ENCODE measurements at regions not wholly inside any gene's neighbourhood (a gene's known extent, or its start where the extent isn't known, plus 50 kb on each side); places are given as distances from the start of the nearest gene placed in this dataset.

- H3K36me3 ChIP-seq (ENCODE audit: insufficient read depth, low read length) = no peaks in the 10 kb centered on the region
- peak overlapping the region; percentile 3 for H3K4me2 ChIP-seq (ENCODE audit: low read depth, low read length, poor library complexity, severe bottlenecking)
- no peak overlapping the region; the same call in 1 of the 2 replicates for H2AFZ ChIP-seq (ENCODE audit: low read length)
- no peaks in the 10 kb centered on the region for H3K27me3 ChIP-seq (ENCODE audit: insufficient read depth, low read length, poor library complexity, severe bottlenecking)
- H3K9me2 ChIP-seq (replicated peaks; ENCODE audit: low read depth, low read length) = no peaks in the 10 kb centered on the region
- no peak for TF ChIP-seq EZH2phosphoT487 (IDR thresholded peaks at IDR 0.05; ENCODE audit: borderline replicate concordance)
- peak; percentile 81 for TF ChIP-seq CTCF (conservative IDR thresholded peaks at IDR 0.05; ENCODE audit: low read length)
- no peak overlapping the region for H3K9ac ChIP-seq (ENCODE audit: low read depth, low read length, poor library complexity, severe bottlenecking)
- no peaks in the 10 kb centered on the region for H3F3A ChIP-seq (ENCODE audit: low read depth)
- H3K79me2 ChIP-seq (ENCODE audit: insufficient read depth, low read length) = no peaks in the 10 kb centered on the region
- no peaks in the 10 kb centered on the region for H3K9me3 ChIP-seq (ENCODE audit: insufficient read depth, low read depth, low read length)
- H4K20me1 ChIP-seq (ENCODE audit: insufficient read depth, low read length, poor library complexity, severe bottlenecking) = no peaks in the 10 kb centered on the region
- no peak overlapping the region for H3K4me3 ChIP-seq (ENCODE audit: low read length, poor library complexity, severe bottlenecking)
- peaks cover 25% of the 10 kb centered on the region for H3K4me1 ChIP-seq (ENCODE audit: insufficient read depth, low read length, poor library complexity, severe bottlenecking)
These were observed 54.8 kb upstream of the CREB1 start for GRCh38 chr2:207474863-207475485.

GRCh38 chr2:207475546-207475945 is 54.2 kb upstream of the CREB1 start:
- Histone ChIP-seq H2AFZ (ENCODE audit: low read length) (no peak overlapping the region), H4K20me1 (ENCODE audit: insufficient read depth, low read length, poor library complexity, severe bottlenecking) (no peaks in the 10 kb centered on the region), H3K4me2 (ENCODE audit: low read depth, low read length, poor library complexity, severe bottlenecking) (peak overlapping the region; percentile 3), H3K36me3 (ENCODE audit: insufficient read depth, low read length) (no peaks in the 10 kb centered on the region), H3K79me2 (ENCODE audit: insufficient read depth, low read length) (no peaks in the 10 kb centered on the region), H3K4me1 (ENCODE audit: insufficient read depth, low read length, poor library complexity, severe bottlenecking) (peaks cover 21% of the 10 kb centered on the region), H3K9me2 (replicated peaks; ENCODE audit: low read depth, low read length) (no peaks in the 10 kb centered on the region), H3K27me3 (ENCODE audit: insufficient read depth, low read length, poor library complexity, severe bottlenecking) (no peaks in the 10 kb centered on the region), H3F3A (ENCODE audit: low read depth) (no peaks in the 10 kb centered on the region), H3K4me3 (ENCODE audit: low read length, poor library complexity, severe bottlenecking) (no peak overlapping the region), H3K9ac (ENCODE audit: low read depth, low read length, poor library complexity, severe bottlenecking) (no peak overlapping the region), H3K9me3 (ENCODE audit: insufficient read depth, low read depth, low read length) (no peaks in the 10 kb centered on the region)
- no peak for TF ChIP-seq CTCF (conservative IDR thresholded peaks at IDR 0.05; ENCODE audit: low read length)
- no peak for TF ChIP-seq EZH2phosphoT487 (IDR thresholded peaks at IDR 0.05; ENCODE audit: borderline replicate concordance)

GRCh38 chr2:207477896-207478295 is 51.9 kb upstream of the CREB1 start:
- no peaks in the 10 kb centered on the region for H3K27me3 ChIP-seq (ENCODE audit: insufficient read depth, low read length, poor library complexity, severe bottlenecking)
- no peaks in the 10 kb centered on the region for H4K20me1 ChIP-seq (ENCODE audit: insufficient read depth, low read length, poor library complexity, severe bottlenecking)
- no peaks in the 10 kb centered on the region for H3K9me3 ChIP-seq (ENCODE audit: insufficient read depth, low read depth, low read length)
- H3K9ac ChIP-seq (ENCODE audit: low read depth, low read length, poor library complexity, severe bottlenecking) = no peak overlapping the region
- no peaks in the 10 kb centered on the region for H3K36me3 ChIP-seq (ENCODE audit: insufficient read depth, low read length)
- H3K9me2 ChIP-seq (replicated peaks; ENCODE audit: low read depth, low read length) = no peaks in the 10 kb centered on the region
- no peak overlapping the region for H3K4me3 ChIP-seq (ENCODE audit: low read length, poor library complexity, severe bottlenecking)
- no peak overlapping the region for H2AFZ ChIP-seq (ENCODE audit: low read length)
- H3F3A ChIP-seq (ENCODE audit: low read depth) = no peaks in the 10 kb centered on the region
- no peak overlapping the region for H3K4me2 ChIP-seq (ENCODE audit: low read depth, low read length, poor library complexity, severe bottlenecking)
- no peak for TF ChIP-seq EZH2phosphoT487 (IDR thresholded peaks at IDR 0.05; ENCODE audit: borderline replicate concordance)
- TF ChIP-seq CTCF (conservative IDR thresholded peaks at IDR 0.05; ENCODE audit: low read length) = no peak
- H3K79me2 ChIP-seq (ENCODE audit: insufficient read depth, low read length) = no peaks in the 10 kb centered on the region
- peaks cover 27% of the 10 kb centered on the region for H3K4me1 ChIP-seq (ENCODE audit: insufficient read depth, low read length, poor library complexity, severe bottlenecking)

Data from Loucy (cell line).